Spinal cord (tissue), 9 donors: ENCODE measurements at regions not wholly inside any gene's neighbourhood (a gene's known extent, or its start where the extent isn't known, plus 50 kb on each side); places are given as distances from the start of the nearest gene placed in this dataset.
"Not testable (repeated sequence)": the region's sequence is repeated elsewhere in the genome, so short reads cannot be mapped to it uniquely, and the experiment has no call there.

ENCODE experiments used
- DNase-seq, 6 donors: peaks; one replicate each; pipeline versions ENCODE4 v3.0.0 to v3.0.0-alpha.2; 2013 to 2015; ENCODE audit warnings: low spot score in 6 of 6, low read depth in 4 of 6
- H3K27ac ChIP-seq: one replicate; pipeline ENCODE4 v1.5.1; 2013; ENCODE audit warnings: low read depth, low read length, control low read depth
- H3K27me3 ChIP-seq: one replicate; pipeline ENCODE4 v1.6.1; 2013; ENCODE audit warnings: low read length; ENCODE audit not compliant: control insufficient read depth, insufficient read depth
- H3K36me3 ChIP-seq: one replicate; pipeline ENCODE4 v1.6.1; 2013; ENCODE audit warnings: low read length; ENCODE audit not compliant: control insufficient read depth, insufficient read depth
- H3K4me1 ChIP-seq: one replicate; pipeline ENCODE4 v1.6.1; 2013; ENCODE audit warnings: low read length; ENCODE audit not compliant: control insufficient read depth, insufficient read depth
- H3K4me3 ChIP-seq: one replicate; pipeline ENCODE4 v1.5.1; 2013; ENCODE audit warnings: low read depth, low read length, control low read depth
- H3K9me3 ChIP-seq: one replicate; pipeline ENCODE4 v1.6.1; 2013; ENCODE audit warnings: low read length; ENCODE audit not compliant: control insufficient read depth, insufficient read depth
- WGBS: methylation state at CpG from one replicate; pipeline ENCODE4 v1.1.5; 2013; ENCODE audit warnings: missing lambda C conversion rate; ENCODE audit not compliant: insufficient coverage; 5-methylcytosine and 5-hydroxymethylcytosine counted together
- donor health status: healthy.

GRCh38 chr10:85459906-85460305 is 906.7 kb downstream of the GRID1 start:
- no peaks in the 10 kb centered on the region for H3K27me3 ChIP-seq
- 91% methylated on average over 8 of the region's 10 CpGs for WGBS
- no peak overlapping the region for H3K4me3 ChIP-seq
- no peaks in the 10 kb centered on the region for H3K4me1 ChIP-seq
- no peak overlapping the region for H3K27ac ChIP-seq
- H3K36me3 ChIP-seq, result no peaks in the 10 kb centered on the region
- no peaks in the 10 kb centered on the region for H3K9me3 ChIP-seq
- DNase-seq, result no peak

GRCh38 chr10:85464336-85464735 is 902.3 kb downstream of the GRID1 start:
- Histone ChIP-seq H3K9me3 (no peaks in the 10 kb centered on the region), H3K36me3 (no peaks in the 10 kb centered on the region), H3K4me3 (no peak overlapping the region), H3K4me1 (no peaks in the 10 kb centered on the region), H3K27me3 (no peaks in the 10 kb centered on the region), H3K27ac (no peak overlapping the region)
- WGBS, result 94% methylated on average over 2 of the region's 2 CpGs
- DNase-seq, result no peak

GRCh38 chr10:85477979-85478378 is 888.6 kb downstream of the GRID1 start:
- no peak overlapping the region for H3K4me3 ChIP-seq
- WGBS, result no CpG with 5 or more reads among the region's 1 CpG
- no peaks in the 10 kb centered on the region for H3K36me3 ChIP-seq
- no peak overlapping the region for H3K27ac ChIP-seq
- H3K9me3 ChIP-seq, result peaks cover 5% of the 10 kb centered on the region
- H3K27me3 ChIP-seq, result no peaks in the 10 kb centered on the region
- no peaks in the 10 kb centered on the region for H3K4me1 ChIP-seq
- DNase-seq, result no peak

- Histone ChIP-seq H3K4me1 (no peaks in the 10 kb centered on the region), H3K4me3 (no peak overlapping the region), H3K27me3 (no peaks in the 10 kb centered on the region), H3K9me3 (peaks cover 3% of the 10 kb centered on the region), H3K27ac (no peak overlapping the region), H3K36me3 (no peaks in the 10 kb centered on the region)
- DNase-seq, result no peak
These were observed 876.2 kb downstream of the GRID1 start for GRCh38 chr10:85490431-85490830.

- Histone ChIP-seq H3K9me3 (no peaks in the 10 kb centered on the region), H3K4me3 (no peak overlapping the region), H3K36me3 (no peaks in the 10 kb centered on the region), H3K27me3 (no peaks in the 10 kb centered on the region), H3K4me1 (no peaks in the 10 kb centered on the region), H3K27ac (no peak overlapping the region)
- WGBS, result 100% methylated on average over 1 of the region's 5 CpGs
- DNase-seq, result no peak
These were observed 874.9 kb downstream of the GRID1 start for GRCh38 chr10:85491652-85492051.

- H3K9me3 ChIP-seq, result no peaks in the 10 kb centered on the region
- 30% methylated on average over 2 of the region's 3 CpGs for WGBS
- no peak overlapping the region for H3K4me3 ChIP-seq
- no peaks in the 10 kb centered on the region for H3K27me3 ChIP-seq
- H3K27ac ChIP-seq, result no peak overlapping the region
- peak in 2 of 6 donors; percentile 25 to 39 for DNase-seq
- H3K36me3 ChIP-seq, result no peaks in the 10 kb centered on the region
- H3K4me1 ChIP-seq, result no peaks in the 10 kb centered on the region
These were observed 873.9 kb downstream of the GRID1 start for GRCh38 chr10:85492684-85493083.

GRCh38 chr10:85493703-85494102 is 872.9 kb downstream of the GRID1 start:
- peak in 1 of 6 donors; percentile 16 for DNase-seq
- Histone ChIP-seq H3K4me3 (no peak overlapping the region), H3K27ac (no peak overlapping the region), H3K4me1 (no peaks in the 10 kb centered on the region), H3K36me3 (no peaks in the 10 kb centered on the region), H3K27me3 (no peaks in the 10 kb centered on the region), H3K9me3 (no peaks in the 10 kb centered on the region)
- 60% methylated on average over 1 of the region's 3 CpGs for WGBS

- H3K36me3 ChIP-seq, H3K4me3 ChIP-seq, H3K9me3 ChIP-seq, H3K27me3 ChIP-seq, H3K4me1 ChIP-seq, DNase-seq, H3K27ac ChIP-seq: not testable (repeated sequence)
- 97% methylated on average over 10 of the region's 10 CpGs for WGBS
These were observed 862.0 kb downstream of the GRID1 start for GRCh38 chr10:85504641-85505040.

- no peak for DNase-seq
These were observed 858.4 kb downstream of the GRID1 start for GRCh38 chr10:85508159-85508558.

GRCh38 chr10:85510682-85511081 is 855.9 kb downstream of the GRID1 start:
- WGBS, result 69% methylated on average over 2 of the region's 5 CpGs
- H3K27ac ChIP-seq, result no peak overlapping the region
- no peaks in the 10 kb centered on the region for H3K4me1 ChIP-seq
- no peaks in the 10 kb centered on the region for H3K27me3 ChIP-seq
- H3K36me3 ChIP-seq, result no peaks in the 10 kb centered on the region
- no peak overlapping the region for H3K4me3 ChIP-seq
- no peaks in the 10 kb centered on the region for H3K9me3 ChIP-seq
- DNase-seq, result no peak

More at GRCh38 chr10:85508159-85508558, 858.4 kb downstream of the GRID1 start:
- H3K27me3 ChIP-seq, result no peaks in the 10 kb centered on the region
- 29% methylated on average over 1 of the region's 2 CpGs for WGBS
- no peak overlapping the region for H3K27ac ChIP-seq
- H3K9me3 ChIP-seq, result no peaks in the 10 kb centered on the region
- no peak overlapping the region for H3K4me3 ChIP-seq
- H3K4me1 ChIP-seq, result no peaks in the 10 kb centered on the region
- no peaks in the 10 kb centered on the region for H3K36me3 ChIP-seq
